Activated CD4-positive, alpha-beta T cell treated with anti-CD3 and anti-CD28 coated beads, Interleukin-10, Interleukin-2, amounts not matched to agents 100 ng/mL and 50 ng/mL, durations not matched to agents 16 hours and 8 hours (primary cell): ENCODE measurements at regions not wholly inside any gene's neighbourhood (a gene's known extent, or its start where the extent isn't known, plus 50 kb on each side); places are given as distances from the start of the nearest gene placed in this dataset.

Experiments used
- DNase-seq: peaks from one replicate; pipeline ENCODE4 v3.0.0-alpha.2; 2020

DNA sequence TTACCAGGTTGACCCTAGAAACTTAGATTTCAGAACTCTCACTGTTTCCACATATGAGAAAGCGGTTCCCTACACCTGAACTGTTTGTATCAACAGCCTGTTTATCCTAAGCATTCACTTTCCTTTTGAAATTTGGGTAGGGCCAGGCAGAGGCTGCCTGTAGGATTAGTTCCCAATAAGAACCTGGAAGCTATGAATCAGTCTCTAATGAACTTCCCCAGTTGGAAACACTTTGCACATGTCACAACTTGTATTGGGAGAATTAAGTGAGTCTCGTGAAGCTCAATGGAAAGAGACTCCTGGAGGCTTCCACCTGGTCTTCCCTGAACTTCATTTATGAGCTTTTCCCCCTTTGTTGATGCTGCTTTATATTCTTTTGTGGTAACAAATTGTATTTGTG lies 486.6 kb upstream of the HS6ST1 start:
- DNase-seq: no peak

DNA sequence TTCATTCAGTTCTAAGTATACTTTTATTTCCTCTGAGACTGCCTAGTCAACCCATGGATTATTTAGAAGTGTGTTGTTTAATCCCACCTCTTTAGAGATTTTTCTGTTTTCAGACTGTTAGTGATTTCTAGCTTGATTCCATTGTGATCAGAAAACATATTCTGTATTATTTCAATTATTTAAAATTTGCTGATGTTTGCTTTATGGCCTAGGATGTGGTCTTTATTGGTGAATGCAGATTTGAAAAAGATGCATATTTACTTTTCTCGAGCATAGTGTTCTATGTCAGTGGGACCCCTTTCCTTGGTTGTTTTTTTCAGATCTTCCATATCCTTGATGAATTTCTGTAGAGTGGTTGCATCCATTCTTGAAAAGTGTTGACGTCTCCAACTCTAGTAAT lies 487.2 kb upstream of the HS6ST1 start:
- DNase-seq: no peak

DNA sequence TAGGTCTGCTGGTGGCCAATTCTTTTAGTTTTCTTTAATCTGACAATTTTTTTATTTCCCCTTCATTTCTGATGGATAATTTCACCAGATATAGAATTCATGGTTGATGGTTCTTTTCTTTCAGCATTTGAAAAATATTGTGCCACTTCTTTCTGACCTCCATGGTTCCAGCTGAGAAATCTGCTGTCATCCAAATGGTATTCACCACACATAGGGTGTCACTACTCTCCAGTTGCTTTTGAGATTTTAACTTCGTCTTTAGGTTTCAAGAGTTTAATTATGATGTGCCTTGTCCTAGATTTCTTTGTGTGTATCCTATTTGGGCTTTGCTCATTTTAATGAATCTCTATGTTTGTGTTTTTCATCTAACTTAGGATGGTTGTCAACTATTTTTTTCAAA lies 488.6 kb upstream of the HS6ST1 start:
- no peak for DNase-seq

DNA sequence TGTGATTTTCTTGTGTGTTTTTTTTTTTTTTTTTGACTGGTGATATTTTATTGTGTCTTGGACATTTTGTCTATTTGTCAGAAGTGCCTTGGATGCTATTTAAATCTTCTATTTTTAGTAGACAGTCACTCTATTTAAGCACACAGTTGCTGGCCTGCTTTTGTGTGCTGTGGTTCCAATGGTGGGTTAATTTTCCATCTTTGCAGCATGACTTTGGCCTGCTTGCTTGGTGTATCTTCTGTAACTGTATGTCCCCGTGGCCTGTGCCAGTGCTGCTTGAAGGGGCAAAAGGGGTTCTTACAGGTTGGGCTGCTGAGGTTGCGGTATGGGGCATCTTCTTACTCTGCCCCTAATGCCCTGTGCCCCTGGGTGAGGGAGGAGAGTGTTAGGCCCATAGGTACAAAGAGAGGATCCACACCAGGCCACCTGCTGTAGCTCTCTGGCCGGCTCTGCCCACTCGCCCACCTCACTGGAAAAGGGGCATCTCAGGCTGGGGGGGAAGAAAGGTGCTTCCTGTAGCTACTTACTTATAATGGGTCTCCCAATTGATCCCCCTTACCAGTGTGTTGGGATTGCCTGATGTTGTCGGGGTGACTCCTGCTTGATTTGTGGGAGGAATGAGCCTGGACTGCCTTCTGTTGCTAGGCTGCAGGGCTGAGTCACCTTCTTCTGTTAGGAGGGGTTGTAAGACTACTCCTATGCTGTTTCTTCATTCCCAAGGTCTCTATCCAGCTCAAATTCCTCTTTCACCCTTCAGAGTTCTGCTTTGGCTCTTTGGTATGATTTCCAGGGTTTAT lies 490.0 kb upstream of the HS6ST1 start:
- DNase-seq: no peak

DNA sequence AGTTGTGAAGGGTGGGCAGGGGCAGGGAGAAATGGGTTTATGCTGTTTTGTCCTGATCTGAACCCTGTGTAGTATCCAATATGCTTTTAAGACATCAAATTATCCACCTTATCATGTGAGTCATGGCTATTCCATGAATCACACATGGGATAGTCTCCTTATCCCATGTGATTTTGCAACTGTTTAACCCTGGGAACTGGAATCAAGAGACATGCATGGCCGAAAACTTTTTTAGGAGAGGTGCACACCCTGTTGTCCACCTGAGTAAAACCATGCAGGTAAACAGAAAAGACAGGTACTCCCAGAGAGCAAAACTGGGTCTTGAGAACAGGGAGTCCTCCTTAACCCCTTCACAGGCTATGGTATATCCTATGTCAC lies 490.6 kb upstream of the HS6ST1 start:
- DNase-seq: no peak

DNA sequence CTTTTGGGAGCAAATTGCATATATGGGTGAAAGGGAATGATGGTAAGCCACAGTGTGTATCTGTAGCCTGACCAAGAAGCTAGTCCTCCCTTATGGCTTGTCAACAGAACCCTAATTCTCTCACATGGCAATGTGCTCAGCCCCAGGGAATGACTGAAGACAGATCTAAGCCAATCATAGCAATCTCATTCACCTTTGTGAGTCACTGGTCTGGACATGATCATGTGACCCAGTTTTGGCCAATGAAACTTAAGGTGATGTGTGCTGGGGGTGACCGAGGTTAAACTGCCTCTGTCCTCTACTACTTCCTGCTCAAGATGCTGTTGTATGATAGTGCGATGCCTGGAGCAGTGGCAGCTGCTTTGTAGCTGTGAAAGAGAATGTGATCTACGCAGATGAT lies 491.2 kb upstream of the HS6ST1 start:
- no peak for DNase-seq

DNA sequence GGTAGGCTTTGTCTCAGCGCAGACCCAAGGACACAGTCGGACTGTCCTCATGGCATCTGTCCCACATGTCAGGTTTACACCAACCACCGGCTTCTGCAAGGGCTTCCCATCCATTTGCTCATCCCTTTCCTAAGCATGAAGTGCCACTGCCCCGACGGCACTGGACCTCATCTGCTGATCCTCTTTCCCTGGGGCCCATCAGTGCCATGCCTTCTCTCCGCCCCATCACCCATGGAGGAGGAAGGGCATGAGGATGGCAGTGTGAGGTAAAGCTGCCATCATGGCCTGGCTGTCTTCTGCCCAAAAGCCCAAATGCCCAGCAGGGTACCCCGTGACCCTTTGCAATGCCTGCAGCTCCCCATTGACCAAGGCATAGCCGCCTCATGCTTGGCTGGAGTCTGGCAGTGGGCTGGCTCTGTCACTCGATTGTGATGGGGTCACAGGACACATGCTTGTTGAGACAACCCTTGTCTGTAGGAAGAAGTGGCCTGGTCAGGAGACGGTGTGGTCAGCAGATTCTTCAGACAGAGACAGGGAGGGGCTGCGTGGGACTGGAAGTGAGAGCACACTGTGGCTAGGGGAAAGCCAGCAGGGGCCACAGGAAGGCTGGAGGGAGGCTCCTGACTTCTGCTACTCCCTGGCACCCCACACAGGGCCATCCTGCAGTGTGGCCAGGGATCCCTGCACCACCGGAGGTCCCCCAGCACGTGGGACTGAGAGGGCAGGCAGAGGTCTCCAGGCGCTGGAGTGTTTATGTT lies 493.7 kb upstream of the HS6ST1 start:
- DNase-seq: no peak

DNA sequence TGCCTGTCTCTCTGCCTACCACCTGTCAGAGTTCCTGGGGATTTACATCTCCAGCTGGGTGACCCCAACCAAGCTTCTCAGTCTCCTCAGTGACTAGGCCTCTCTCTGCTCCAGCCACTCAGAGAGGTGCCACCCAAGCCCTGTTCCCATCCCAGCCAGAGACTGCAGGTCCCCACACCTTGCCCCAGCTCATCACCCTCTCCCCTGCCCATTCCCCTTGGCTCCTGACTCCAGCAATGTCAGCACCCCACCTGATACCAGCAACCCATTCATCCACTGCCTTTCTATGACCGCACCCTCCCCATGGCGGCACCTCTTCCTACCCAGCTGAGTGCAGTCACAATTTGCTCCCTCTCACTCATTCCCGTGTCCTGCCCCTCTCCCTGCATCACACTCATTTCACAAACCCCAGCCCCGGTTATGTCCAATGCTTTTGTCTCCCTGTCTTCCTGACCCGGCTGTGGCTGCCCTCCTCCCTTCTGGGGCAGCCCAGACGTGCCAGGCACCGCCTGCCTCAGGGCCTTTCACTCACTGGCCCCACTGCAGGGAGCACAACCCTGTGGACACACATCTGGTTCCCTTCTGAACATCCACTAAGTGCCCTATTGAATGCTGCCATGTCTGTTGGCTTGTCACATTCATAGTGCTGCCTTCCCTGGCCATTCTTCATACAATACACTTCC lies 494.8 kb upstream of the HS6ST1 start:
- no peak for DNase-seq

DNA sequence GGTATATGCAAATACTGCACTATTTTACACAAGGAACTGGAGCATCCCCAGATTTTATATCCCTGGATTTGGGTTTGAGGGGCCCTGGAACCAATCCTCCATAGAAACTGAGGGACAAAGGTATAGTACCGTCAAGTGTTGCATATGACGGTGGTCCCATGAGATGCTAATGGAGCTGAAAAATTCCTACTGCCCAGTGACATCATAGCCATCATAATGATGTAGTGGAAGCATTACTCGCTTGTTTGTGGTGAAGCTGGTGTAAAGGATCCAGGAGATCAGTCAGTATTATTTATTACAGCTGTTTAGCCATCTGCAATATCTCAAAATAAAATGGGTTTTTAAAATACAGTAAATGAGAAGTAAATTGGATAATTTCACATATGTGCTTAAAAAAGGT lies 496.6 kb upstream of the HS6ST1 start:
- no peak for DNase-seq

DNA sequence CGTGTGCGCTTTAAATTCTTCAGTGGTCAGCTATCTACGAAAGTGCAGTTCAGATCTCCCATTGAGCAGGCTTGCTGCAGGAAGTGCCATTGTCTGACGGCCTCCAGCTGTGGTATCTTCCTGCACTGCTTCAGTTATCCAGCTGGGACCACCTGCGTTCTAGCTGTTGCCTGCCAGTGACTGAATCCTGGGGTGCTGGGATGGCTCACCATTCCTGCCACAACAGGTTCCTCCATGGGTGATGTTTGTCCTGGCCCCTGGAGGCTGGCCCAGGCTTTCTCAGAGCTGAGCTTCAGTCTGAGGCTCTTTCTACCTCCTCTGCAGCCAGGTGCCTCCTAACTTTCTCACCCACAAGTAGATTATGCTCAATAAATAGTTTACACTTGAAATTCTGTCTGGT lies 498.5 kb upstream of the HS6ST1 start:
- no peak for DNase-seq

DNA sequence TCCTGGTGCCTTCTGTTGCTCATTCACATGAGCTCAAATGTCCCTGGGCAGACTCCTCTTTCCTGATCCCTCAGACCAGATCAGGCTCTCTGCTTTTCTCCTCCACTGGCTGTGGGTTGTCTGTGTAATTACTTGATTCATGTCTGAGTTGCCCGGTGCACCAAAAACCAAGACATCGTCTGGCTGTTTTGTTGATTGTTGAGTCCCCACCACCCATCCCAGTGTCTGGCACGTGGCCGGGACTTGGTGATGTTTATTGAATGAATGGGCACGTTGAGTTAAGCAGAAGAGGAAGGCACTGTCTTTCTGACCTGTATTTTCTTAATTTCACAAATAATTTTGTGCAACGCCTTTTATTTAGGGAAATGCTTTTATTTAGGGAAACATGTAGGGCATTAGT lies 499.1 kb upstream of the HS6ST1 start:
- DNase-seq: no peak

DNA sequence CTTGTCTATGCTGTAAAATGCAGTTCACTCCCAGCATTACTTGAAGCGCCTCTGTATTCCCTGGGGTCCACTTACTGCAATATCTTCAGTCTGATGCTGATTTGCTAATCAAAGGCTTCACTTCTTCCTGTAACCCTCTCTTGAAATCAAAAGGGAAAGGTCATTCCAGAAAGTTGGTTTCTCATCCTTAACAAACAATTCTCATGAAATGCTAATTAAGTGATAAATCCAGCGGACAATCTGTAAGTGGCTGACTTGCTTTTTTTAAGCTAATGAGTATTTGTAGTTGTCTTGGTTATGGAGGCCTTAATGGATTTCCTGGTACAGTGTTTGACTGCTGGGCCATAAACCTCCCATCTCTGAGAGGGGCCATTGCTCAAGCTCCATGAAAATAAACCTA lies 499.6 kb upstream of the HS6ST1 start:
- DNase-seq: no peak

DNA sequence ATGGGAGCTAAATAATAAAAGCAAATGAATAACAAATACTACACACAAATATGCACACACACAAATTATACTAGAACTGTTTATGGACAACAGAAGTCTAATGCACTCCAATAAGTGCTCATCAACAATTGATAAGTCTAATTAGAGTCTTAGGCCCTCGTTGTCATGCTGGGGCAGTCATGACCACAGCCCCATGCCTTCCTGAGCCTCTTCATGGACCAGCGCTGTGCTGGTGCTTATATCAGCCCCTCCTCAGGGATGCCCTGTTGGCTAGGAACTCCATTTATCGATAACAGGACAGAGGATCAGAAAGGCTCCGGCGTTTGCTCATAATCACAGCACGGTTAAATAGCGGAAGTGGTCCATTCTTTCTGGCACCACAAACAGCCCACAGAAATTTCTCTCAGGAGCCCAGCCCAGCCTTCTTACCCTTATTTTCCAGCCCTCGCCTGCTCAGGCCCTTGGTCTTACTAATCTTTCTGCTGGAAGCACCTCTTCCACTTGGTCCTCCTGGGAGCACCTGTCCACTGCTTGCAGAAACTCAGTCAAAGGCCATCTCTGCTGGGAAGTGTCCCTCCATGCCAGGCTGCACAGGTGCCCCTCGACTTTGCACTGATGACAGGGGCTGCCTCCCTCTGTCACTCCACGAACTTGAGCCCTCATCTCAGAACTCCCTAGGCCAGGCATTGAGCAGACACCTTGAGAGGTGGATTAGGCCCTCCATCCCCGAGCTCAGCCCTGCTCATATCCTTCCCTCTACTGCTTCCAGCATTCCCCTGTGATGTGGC lies 500.2 kb upstream of the HS6ST1 start:
- DNase-seq: no peak

DNA sequence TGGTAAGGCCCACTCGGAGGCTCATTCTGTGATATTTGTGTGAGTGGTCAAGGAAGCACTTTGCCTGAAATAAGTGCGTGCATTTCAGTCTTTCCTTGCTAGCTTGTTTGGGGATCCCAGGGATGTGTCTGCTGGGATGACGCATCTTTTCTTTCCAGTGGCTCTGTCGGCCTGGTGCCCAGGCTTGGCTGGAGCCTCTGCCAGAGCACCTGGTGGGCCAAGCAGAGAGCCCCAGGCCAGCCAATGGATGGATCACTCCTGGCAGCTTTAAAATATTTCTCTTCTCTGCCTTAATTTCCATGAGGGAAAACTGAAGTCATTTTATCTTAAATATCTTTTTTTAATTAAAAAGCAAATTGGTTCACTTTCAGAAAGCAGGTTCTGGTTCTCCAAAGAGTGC lies 501.8 kb upstream of the HS6ST1 start:
- DNase-seq: no peak

DNA sequence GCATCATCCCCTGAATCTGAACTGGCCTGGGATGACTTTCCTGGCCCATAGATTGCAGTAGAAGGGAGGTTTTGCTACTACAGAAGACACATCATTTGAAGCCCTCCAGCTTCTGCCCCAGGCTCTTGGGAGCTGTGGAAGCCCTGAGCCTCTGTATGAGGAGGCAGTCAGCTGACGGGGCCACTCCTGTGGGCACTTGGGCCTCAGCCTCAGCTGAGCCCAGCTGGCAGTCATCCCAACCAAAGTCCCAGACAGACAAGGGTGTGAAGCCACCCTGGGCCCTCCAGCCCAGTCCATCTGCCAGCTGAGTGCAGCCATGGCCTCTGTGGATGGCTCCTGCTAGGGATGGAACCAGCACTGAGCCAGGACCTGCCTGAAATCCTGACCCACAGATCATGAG lies 502.3 kb upstream of the HS6ST1 start:
- DNase-seq: no peak

DNA sequence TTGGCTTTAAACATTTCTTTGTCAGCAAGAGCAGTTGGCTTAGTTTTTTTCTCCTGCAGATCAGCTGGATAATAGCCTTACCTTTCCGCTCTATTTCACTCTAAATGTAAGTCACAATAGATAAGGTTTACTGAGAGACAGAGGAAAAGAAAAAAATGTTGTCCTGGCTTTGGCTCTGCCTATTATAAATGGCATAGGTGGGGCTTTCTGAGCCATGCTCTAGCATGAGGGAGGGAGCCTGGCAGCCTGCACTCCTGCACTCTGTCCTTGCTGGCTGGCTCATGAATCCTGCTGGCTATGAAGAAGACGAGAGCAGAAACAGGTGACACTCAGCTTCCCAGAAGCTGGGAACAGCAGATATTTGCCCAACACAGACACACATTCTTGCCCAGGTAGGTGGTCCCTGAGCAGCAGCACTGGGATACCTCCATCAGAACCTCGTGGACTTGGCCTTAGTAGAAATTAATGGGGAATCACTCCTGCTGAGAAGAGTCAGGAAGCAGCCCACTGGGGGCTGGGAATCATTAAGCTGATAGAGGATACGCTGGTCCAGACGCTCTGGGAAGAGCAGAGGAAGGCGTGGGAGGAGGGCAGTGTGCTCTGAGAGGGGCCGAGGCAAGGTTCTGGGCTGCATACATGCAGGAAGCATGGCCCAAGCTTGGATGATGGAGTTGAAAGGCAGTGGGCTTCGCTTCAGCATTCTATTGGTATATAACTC lies 514.4 kb upstream of the HS6ST1 start:
- no peak for DNase-seq

DNA sequence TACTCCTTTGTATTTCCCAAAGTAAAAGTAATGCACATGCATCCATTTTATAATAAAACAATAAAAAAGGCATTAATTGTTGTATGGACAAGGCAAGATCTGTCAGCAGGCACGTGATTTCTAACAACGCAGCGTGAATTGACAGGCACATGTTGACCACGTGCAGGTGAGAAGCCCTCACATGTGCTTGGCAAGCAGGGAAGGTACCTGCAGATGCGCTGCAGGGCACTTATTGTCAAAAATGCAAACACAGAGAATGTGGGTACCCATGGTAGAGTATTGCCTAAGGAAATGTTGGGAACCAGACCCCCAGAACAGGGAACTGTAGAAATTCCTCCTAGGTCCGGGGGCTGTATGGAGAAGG lies 515.0 kb upstream of the HS6ST1 start:
- no peak for DNase-seq

DNA sequence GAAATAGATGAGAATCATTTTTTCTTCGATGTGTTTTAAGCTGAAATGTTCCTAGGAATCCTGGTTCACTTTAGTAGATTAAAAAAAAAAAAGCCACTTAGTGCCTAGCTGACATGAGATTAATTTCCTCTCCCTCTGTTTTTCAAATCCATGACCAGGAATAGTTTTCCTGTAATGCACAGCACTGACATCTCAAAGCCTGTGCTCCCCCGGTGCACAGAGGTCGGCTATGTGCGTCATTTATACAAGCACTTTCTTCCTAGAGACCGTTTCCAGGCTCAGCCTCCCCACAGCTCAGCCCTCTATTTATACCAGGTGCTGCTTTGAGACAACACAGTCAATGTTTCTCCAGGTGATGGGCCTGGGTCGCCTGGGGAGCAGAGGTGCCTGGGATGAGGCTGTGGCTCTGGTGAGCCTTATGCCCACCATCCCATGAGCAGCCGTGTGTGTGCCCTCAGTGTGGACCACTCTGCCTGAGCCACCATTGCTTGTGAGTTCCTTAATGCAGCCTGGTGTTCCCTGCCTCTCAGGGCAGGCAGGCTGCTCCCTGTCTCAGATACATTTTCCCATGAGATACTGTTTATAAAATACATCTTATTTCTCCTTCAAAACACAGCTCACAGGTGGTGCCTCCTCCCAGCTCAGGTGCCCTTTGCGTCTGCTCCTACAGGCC lies 515.7 kb upstream of the HS6ST1 start:
- DNase-seq: no peak

DNA sequence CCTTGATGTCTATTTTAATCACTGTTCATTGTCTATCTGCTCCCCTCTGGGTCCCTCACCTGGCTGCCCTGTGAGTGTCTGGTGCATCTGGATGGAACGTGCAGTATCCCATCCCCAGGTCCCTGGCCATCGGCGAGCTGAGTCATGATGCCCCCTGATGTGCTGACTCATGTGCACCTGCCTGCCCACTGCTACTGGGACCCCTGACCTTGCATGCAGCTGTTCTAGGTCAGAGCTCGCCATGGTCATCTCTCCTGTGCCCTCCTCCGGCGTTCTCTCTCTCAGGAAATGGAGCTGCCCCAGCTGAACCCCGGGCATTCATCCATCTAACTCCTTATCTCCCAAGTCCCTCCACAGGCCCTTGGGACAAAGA lies 516.2 kb upstream of the HS6ST1 start:
- DNase-seq: no peak

DNA sequence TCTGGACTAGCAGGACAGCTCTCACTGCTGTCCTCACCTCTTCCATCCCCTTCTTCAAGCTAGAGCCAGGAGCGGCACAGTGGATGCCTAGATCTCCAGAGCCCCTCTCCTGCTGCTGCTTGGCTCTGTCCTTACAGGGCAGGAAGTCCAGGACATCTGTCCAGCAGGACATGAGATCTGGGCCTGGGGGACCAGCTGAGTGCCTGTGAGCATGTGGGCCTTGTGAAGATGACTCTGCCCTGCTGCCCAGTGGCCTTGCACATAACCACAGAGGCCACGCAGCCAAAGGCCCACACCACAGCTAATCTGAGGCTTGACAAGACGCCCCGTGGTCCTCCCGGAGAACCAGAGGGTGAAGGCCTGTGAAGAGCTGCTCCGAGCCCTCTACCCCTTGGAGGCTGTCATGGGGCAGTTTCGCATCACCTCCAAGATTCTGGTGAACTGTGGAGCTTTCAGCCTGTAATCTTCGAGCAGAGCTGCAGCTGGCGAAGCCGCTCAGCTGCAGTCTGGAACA lies 516.7 kb upstream of the HS6ST1 start:
- no peak for DNase-seq

DNA sequence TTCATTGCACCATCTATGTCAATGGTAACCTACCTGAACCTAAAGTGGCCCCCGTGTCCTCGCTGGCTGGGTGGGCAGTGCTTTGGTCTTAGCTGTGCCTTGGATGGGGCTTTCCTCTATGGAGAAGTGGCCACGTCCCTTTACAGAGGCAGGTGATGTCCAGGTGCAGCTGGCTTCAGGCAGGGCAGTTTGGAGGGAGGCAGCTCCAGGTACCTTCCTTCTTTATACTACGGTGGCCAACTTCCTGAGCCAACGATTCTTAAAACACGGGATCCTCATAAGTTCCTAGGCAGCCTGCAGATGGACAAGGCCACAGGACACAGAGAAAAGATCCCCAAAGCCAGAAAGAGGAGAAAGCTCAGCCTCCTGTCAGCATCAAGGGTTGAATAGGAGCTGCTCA lies 517.3 kb upstream of the HS6ST1 start:
- no peak for DNase-seq

DNA sequence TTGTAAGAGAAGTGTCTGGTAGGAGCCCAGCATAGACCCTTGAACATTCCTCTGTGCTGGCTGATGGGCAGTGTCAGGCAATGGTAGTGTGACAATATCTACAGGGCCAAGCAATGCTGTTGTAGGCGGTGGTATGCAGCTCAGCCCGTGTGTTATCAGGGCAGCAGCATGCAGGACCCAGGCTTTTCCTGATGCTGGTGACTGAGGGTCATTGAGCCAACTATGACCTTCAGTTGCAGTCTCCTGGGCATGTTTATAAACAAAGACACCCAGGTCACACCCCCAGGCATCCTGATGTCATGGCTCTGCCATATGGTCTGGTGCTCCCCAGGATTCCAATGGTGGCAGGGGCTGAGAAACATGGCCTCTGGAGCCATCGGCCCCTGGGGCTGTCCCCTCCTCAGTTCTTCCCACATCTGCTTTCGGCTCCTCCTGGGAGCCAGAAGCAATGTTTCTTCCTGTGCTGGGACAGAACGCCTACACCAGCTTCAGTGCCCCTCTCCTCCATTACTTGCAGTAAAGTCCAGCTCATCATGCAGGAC lies 518.0 kb upstream of the HS6ST1 start:
- no peak for DNase-seq
